Duodenal mucosa (tissue), 2 donors: ENCODE measurements at regions not wholly inside any gene's neighbourhood (a gene's known extent, or its start where the extent isn't known, plus 50 kb on each side); places are given as distances from the start of the nearest gene placed in this dataset.

Experiments
- H3K27ac ChIP-seq: one replicate; pipeline ENCODE4 v1.7.0; 2013; ENCODE audit warnings: low read depth, low read length
- H3K27me3 ChIP-seq, 2 donors: one replicate each; pipeline ENCODE4 v1.7.0; 2013; ENCODE audit warnings: low read length in 2 of 2, control low read depth in 1 of 2; ENCODE audit not compliant: insufficient read depth in 2 of 2, control insufficient read depth in 1 of 2
- H3K36me3 ChIP-seq, 2 donors: one replicate each; pipeline ENCODE4 v1.7.0; 2013; ENCODE audit warnings: low read length in 2 of 2, control low read depth in 1 of 2; ENCODE audit not compliant: insufficient read depth in 2 of 2, control insufficient read depth in 1 of 2
- H3K4me1 ChIP-seq, 2 donors: one replicate each; pipeline ENCODE4 v1.7.0; 2013; ENCODE audit warnings: low read length in 2 of 2, control low read depth in 1 of 2; ENCODE audit not compliant: insufficient read depth in 2 of 2, control insufficient read depth in 1 of 2
- H3K4me3 ChIP-seq, 2 donors: one replicate each; pipeline ENCODE4 v1.7.0; 2013; ENCODE audit warnings: low read length in 2 of 2, low read depth in 1 of 2
- H3K9ac ChIP-seq, 2 donors: one replicate each; pipeline ENCODE4 v1.7.0; 2013; ENCODE audit warnings: low read length in 2 of 2, low read depth in 1 of 2
- H3K9me3 ChIP-seq, 2 donors: one replicate each; pipeline ENCODE4 v1.7.0; 2013; ENCODE audit warnings: low read length in 2 of 2, control low read depth in 1 of 2; ENCODE audit not compliant: control insufficient read depth in 1 of 2

DNA sequence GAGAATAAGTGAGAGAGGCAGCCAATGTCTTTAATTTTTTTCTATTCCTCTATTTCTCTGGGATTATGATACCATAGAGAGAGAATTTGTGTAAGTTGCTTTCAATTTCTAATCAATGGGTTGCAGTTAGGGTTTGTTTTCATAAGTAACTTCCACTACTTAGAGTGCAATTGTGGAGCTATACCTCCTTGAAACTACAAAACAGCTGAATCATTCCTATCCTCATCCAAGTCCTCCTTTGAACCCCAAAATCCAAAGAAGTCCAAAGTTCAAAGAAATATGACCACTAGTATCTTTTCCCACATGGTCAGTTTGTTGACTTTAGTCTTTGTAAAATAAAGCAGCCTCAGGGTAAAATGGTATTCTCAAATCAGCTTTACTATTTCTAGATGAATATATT is 1085.4 kb upstream of the INTU start:
- no peak overlapping the region for H3K4me3 ChIP-seq
- H3K27me3 ChIP-seq = no peaks in the 10 kb centered on the region
- no peaks in the 10 kb centered on the region for H3K4me1 ChIP-seq
- H3K36me3 ChIP-seq = no peaks in the 10 kb centered on the region
- H3K9ac ChIP-seq = no peak overlapping the region
- H3K9me3 ChIP-seq = no peaks in the 10 kb centered on the region
- H3K27ac ChIP-seq = no peak overlapping the region

DNA sequence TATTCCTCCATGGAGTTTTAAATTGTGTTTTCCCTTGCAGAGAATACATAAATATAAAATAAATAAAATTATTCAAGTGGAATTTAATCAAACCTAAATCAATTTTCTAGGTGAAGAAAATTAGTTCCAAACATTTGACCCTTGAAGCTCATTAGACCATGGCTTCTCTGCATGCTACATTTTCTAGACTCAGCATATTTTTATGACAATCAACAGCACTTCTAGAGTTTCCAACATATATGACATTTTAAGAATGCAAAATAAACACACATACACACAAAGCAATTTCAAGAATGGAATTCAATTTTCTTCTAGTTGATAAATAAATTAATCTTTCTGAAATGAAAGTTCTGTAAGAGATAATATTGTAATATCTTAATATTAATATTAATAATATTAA is 1083.9 kb upstream of the INTU start:
- Histone ChIP-seq H3K27me3 (no peaks in the 10 kb centered on the region), H3K4me1 (no peaks in the 10 kb centered on the region), H3K9ac (no peak overlapping the region), H3K36me3 (no peaks in the 10 kb centered on the region), H3K27ac (no peak overlapping the region), H3K9me3 (no peaks in the 10 kb centered on the region), H3K4me3 (no peak overlapping the region)

DNA sequence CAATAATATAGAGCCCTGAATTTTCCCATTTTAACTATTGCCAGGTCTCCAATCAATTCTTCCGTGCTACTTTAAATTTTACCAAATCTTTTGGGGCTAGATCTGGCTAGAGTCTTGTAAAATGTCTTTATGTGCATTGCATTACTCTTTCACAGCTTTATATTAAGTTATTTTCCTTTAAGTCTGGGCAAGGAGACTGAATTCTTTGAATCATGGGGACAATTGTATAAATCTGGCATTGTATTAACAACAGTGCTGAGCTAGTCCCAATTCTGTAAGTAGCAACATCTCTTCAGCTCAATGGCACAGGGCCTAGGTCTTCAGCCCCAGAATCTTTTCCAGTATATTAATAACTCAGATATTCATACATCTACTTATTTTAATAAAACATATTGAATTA is 1080.4 kb upstream of the INTU start:
- H3K4me1 ChIP-seq = no peaks in the 10 kb centered on the region
- no peak overlapping the region for H3K9ac ChIP-seq
- no peak overlapping the region for H3K27ac ChIP-seq
- H3K9me3 ChIP-seq = no peaks in the 10 kb centered on the region
- no peak overlapping the region for H3K4me3 ChIP-seq
- H3K36me3 ChIP-seq = no peaks in the 10 kb centered on the region
- no peaks in the 10 kb centered on the region for H3K27me3 ChIP-seq

DNA sequence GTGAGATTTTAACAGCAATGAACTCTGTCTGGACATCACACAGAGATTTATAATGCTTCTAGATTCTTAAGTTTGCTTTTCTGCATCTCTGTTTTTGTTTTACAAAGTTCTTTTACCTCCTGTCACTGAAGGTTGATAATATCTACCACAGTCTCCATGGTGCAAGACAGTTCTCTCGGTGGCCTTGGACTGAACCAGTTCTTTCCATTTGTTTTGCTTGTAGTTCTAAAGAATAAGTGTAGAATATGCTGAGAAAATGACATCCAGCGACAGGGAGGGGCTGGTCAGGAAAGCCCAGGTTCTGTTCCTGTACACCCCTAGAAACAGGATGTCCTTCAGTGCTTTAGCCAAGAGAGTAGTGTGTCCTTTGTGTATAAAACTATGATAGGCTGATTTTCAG is 1079.5 kb upstream of the INTU start:
- Histone ChIP-seq H3K4me3 (no peak overlapping the region), H3K9ac (no peak overlapping the region), H3K36me3 (no peaks in the 10 kb centered on the region), H3K9me3 (no peaks in the 10 kb centered on the region), H3K27ac (no peak overlapping the region), H3K27me3 (no peaks in the 10 kb centered on the region), H3K4me1 (no peaks in the 10 kb centered on the region)

DNA sequence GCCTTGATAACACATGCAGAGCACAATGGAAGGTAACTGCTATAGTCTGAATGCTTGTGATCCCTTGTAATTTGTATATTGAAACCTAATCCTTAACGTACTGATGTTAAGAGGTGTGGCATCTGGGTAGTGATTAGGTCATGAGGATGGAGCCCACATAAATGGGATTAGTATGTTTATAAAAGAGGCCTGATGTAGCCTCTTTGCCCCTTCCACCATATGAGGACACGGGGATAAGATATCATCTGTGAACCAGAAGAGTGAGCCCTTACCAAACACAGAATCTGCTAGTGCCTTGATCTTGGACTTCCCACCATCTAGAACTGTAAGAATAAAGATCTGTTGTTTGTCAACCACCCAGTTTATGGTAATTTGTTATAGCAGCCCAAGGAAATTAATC is 1074.2 kb upstream of the INTU start:
- no peaks in the 10 kb centered on the region for H3K27me3 ChIP-seq
- no peak overlapping the region for H3K9ac ChIP-seq
- H3K4me3 ChIP-seq = no peak overlapping the region
- peaks cover 0 to 2% of the 10 kb centered on the region in 2 donors for H3K9me3 ChIP-seq
- no peaks in the 10 kb centered on the region for H3K4me1 ChIP-seq
- H3K27ac ChIP-seq = no peak overlapping the region
- H3K36me3 ChIP-seq = no peaks in the 10 kb centered on the region

DNA sequence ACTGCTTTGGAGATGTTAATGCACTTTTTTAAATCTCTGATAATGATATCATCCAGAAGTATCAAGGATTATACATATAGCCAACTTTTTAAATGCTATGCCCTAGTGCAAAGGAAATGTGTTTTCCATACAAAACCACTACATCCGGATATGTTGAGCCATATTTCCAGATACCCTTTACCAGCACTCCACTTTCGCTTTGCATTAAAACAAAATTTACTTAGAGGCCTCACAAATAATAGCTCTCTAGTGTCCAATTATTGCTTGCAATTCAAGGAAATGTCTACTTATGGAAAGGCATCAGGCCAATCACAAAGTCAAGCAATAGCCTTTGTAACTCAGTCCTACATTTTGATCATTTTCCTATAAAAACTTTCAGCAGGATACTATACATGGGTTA is 1072.8 kb upstream of the INTU start:
- H3K36me3 ChIP-seq = no peaks in the 10 kb centered on the region
- no peaks in the 10 kb centered on the region for H3K27me3 ChIP-seq
- H3K9ac ChIP-seq = no peak overlapping the region
- no peak overlapping the region for H3K27ac ChIP-seq
- H3K4me1 ChIP-seq = no peaks in the 10 kb centered on the region
- no peak overlapping the region for H3K4me3 ChIP-seq
- peaks cover 0 to 2% of the 10 kb centered on the region in 2 donors for H3K9me3 ChIP-seq

DNA sequence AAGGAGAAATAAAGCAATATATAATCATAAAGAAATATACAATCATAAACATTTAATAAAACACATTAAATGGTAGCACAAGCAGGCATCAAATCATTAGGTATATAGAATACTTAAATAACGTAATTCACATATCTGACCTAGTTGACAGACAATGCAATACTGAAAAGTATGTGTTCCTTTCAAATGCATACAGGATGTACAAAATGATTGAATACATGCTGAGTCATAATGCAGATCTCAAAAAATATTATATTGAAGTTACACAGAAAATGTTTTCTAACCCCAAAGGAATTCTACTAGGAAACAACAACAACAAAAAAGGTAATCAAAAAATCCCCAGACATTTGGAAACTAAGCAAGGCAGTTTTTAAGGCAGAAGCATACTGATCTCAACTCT is 1072.0 kb upstream of the INTU start:
- no peaks in the 10 kb centered on the region for H3K27me3 ChIP-seq
- H3K4me3 ChIP-seq = no peak overlapping the region
- no peak overlapping the region for H3K27ac ChIP-seq
- peaks cover 0 to 2% of the 10 kb centered on the region in 2 donors for H3K9me3 ChIP-seq
- no peaks in the 10 kb centered on the region for H3K36me3 ChIP-seq
- no peak overlapping the region for H3K9ac ChIP-seq
- H3K4me1 ChIP-seq = no peaks in the 10 kb centered on the region

DNA sequence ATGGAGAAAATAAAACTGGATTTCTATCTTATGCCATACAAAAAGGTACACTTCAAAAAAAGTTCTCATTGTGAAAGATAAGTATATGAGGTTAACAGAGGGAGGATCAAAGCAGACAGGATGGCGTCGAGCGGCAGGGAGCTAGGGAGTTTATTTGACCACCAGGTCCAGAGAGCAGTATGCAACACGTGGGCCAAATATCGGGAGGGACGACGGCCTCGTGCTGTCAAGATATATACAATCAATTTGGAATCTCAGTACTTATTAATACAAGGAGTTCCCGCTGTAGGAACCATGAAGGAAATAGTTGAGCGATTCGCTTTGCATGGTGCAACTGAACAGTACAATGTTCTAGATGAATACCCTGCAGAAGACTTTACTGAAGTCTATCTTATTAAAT is 1069.4 kb upstream of the INTU start:
- Histone ChIP-seq H3K9me3 (peaks cover 0 to 2% of the 10 kb centered on the region in 2 donors), H3K36me3 (no peaks in the 10 kb centered on the region), H3K9ac (no peak overlapping the region), H3K4me3 (no peak overlapping the region), H3K27ac (no peak overlapping the region), H3K27me3 (no peaks in the 10 kb centered on the region), H3K4me1 (no peaks in the 10 kb centered on the region)

DNA sequence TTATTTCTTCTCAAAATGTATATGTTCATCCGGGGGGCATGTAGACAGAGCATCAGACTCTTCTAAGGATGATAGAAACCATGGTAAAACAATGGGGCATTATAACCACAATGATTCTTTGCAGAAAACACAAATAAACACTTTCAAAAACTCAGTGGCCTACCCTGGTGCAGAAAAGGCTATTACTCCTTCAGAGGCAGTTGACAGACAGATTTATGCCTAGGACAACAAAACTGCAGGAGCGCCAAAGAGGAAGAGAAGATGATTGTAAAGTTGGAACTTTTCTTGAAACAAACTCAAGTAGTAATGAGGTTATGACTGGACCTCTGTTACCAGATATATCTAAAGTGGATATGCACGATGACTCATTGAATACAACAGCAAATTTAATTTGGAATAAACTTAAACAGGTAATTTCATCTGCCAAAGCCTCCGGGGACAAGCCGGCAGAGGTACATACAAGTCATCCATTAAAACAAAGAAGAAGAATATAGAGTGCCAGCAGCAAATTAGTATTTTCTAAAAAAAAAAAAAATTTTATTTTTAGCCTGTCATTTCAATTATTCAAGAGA is 1068.4 kb upstream of the INTU start:
- Histone ChIP-seq H3K4me3 (no peak overlapping the region), H3K9me3 (peaks cover 0 to 2% of the 10 kb centered on the region in 2 donors), H3K27me3 (no peaks in the 10 kb centered on the region), H3K36me3 (no peaks in the 10 kb centered on the region), H3K27ac (no peak overlapping the region), H3K9ac (no peak overlapping the region), H3K4me1 (no peaks in the 10 kb centered on the region)

DNA sequence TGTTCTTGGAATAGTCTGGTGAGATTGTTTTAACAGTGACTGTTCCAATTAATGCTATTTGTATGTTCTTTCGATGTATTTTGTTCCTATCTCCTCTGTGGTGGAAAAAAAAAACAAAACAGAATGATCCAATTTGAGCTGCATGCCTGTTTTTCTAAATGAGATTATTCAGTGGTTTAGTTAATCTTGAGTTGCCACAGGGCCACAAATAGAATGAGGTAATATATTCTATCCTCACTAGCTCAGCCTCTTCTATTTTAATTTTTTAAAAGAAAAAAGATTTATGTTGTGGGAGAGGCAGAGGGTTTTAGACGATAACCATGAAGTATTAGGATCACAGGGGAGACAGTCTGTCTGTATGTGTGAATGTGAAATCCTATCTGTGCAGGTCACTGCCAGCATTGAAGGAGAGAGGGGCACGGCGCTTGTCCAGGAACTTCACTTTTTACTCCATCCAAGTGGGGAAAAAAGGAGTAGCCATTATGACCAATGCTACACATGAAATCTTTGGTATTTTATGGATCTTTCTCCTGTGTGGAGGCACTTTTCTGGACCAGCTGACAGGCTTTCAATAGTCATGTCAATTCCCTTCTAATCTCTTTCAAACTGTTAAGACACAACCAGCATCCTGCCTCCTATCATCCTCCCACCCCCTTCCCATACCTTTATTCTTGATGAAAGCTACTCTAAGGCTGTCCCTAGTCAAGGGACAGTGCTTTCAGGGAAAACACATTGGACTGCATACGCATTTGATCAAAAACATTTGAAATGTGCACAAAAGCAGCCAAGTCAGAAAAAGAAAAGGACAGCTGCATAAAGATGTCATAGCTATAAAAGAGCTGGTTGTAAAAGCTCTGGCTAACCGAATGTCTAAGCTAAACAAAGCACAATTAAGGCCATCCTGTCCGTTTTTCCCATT is 1063.8 kb upstream of the INTU start:
- no peak overlapping the region for H3K9ac ChIP-seq
- no peak overlapping the region for H3K4me3 ChIP-seq
- no peaks in the 10 kb centered on the region for H3K36me3 ChIP-seq
- no peaks in the 10 kb centered on the region for H3K4me1 ChIP-seq
- no peaks in the 10 kb centered on the region for H3K9me3 ChIP-seq
- H3K27ac ChIP-seq = no peak overlapping the region
- H3K27me3 ChIP-seq = no peaks in the 10 kb centered on the region
